Keratinocyte (primary cell): ENCODE measurements at regions not wholly inside any gene's neighbourhood (a gene's known extent, or its start where the extent isn't known, plus 50 kb on each side); places are given as distances from the start of the nearest gene placed in this dataset.

Experiments
- DNase-seq: peaks from one replicate; pipeline ENCODE4 v3.0.0-alpha.2; 2011; ENCODE audit warnings: low read depth, missing footprints, low spot score
- FAIRE-seq: peaks from 2 replicates; lab custom pipeline; 2011; peaks lifted over from hg19 to GRCh38; lab: Jason Lieb, UNC
- H2AFZ ChIP-seq: 2 replicates; pipeline ENCODE4 v1.6.0; 2012; ENCODE audit warnings: low read length, control low read depth, inconsistent platforms; ENCODE audit not compliant: control insufficient read depth
- H3K27ac ChIP-seq: 2 replicates; pipeline ENCODE4 v1.5.1; 2011; ENCODE audit warnings: low read length; ENCODE audit not compliant: control insufficient read depth, insufficient read depth
- H3K27me3 ChIP-seq: 3 replicates; pipeline ENCODE4 v1.6.0; 2011; ENCODE audit warnings: low read length; ENCODE audit not compliant: control insufficient read depth, insufficient read depth; ENCODE audit errors: extremely low read depth
- H3K36me3 ChIP-seq, 2 experiments: 2 replicates in 1 of 2; 3 replicates in 1 of 2; pipeline ENCODE4 v1.5.1; 2011; ENCODE audit warnings: low read length in 2 of 2, mild to moderate bottlenecking in 1 of 2; ENCODE audit not compliant: control insufficient read depth in 2 of 2, insufficient read depth in 2 of 2; ENCODE audit errors: extremely low read depth in 1 of 2
- H3K4me1 ChIP-seq: 3 replicates; pipeline ENCODE4 v1.5.1; 2011; ENCODE audit warnings: low read length; ENCODE audit not compliant: control insufficient read depth, insufficient read depth; ENCODE audit errors: extremely low read depth
- H3K4me2 ChIP-seq: 3 replicates; pipeline ENCODE4 v1.6.0; 2011; ENCODE audit warnings: low read depth, low read length; ENCODE audit not compliant: control insufficient read depth, insufficient read depth; ENCODE audit errors: extremely low read depth
- H3K4me3 ChIP-seq, 3 experiments: fragments of 200-600 bp in 1 of 3; sonication (generic) in 1 of 3; 2 replicates in 2 of 3; 3 replicates in 1 of 3; pipeline ENCODE4 v1.5.1; 2011 to 2016; ENCODE audit warnings: low read length in 3 of 3, mild to moderate bottlenecking in 3 of 3, control low read depth in 2 of 3, inconsistent platforms in 1 of 3, low read depth in 1 of 3, mixed read lengths in 1 of 3, mixed run types in 1 of 3, moderate library complexity in 1 of 3; ENCODE audit not compliant: control insufficient read depth in 2 of 3, insufficient read depth in 2 of 3; ENCODE audit errors: extremely low read depth in 1 of 3
- H3K79me2 ChIP-seq: 2 replicates; pipeline ENCODE4 v1.6.0; 2012; ENCODE audit warnings: low read length; ENCODE audit not compliant: control insufficient read depth, insufficient read depth
- H3K9ac ChIP-seq: 3 replicates; pipeline ENCODE4 v1.6.0; 2011; ENCODE audit warnings: low read length; ENCODE audit not compliant: control insufficient read depth, insufficient read depth; ENCODE audit errors: extremely low read depth
- H3K9me1 ChIP-seq: 3 replicates; pipeline ENCODE4 v1.6.0; 2011; ENCODE audit warnings: low read length; ENCODE audit not compliant: control insufficient read depth, insufficient read depth; ENCODE audit errors: extremely low read depth
- H3K9me3 ChIP-seq: 2 replicates; pipeline ENCODE4 v1.5.1; 2012; ENCODE audit warnings: low read depth, low read length; ENCODE audit not compliant: control insufficient read depth
- H4K20me1 ChIP-seq: 3 replicates; pipeline ENCODE4 v1.6.0; 2011; ENCODE audit warnings: low read length; ENCODE audit not compliant: control insufficient read depth, insufficient read depth; ENCODE audit errors: extremely low read depth
- EZH2 ChIP-seq: IDR thresholded peaks from one replicate; pipeline ENCODE4 v1.6.1; 2012; ENCODE audit warnings: inconsistent platforms, mild to moderate bottlenecking, low read length, moderate library complexity
- dilution Hi-C: fragments of 300-500 bp; cut with MboI; formaldehyde crosslinking; loops from one replicate; pipeline ENCODE4 v1.7.0; 2020; ENCODE audit warnings: low sequenced_read_pairs; ENCODE audit not compliant: extremely low pct_ligation_motif_present
- TF ChIP-seq, protein P1 (sequence below), 3 experiments: IDR thresholded peaks in 1 of 3; conservative IDR thresholded peaks in 1 of 3; optimal IDR thresholded peaks in 1 of 3; 2 replicates in 2 of 3; 3 replicates in 1 of 3; pipeline versions ENCODE3 to v1.5.1; 2011; ENCODE audit warnings: low read length in 3 of 3, mild to moderate bottlenecking in 3 of 3, moderate library complexity in 2 of 3, control low read depth in 1 of 3, inconsistent platforms in 1 of 3; ENCODE audit not compliant: insufficient read depth in 2 of 3; ENCODE audit errors: extremely low read depth in 1 of 3

DNA sequence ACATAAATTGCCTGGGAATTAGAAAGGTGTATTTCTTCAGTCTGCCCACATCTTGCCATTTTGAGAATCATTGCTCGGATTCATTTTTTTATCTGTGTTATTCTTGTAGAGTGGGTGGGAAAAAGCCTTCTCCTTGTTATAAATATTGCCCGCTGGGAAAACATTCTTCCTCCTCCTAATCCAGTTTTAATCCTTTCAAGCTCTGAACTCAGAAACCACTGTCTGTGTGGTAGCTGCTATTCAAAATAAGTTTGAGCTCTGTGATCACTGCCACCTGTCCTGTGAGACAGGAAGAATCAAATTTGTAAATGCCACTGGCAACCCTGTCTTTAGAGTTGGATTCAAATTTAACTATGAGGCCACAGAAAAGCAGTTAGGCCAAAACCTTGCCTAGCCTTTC lies 1875.2 kb upstream of the PIK3C3 start:
- H3K4me3 ChIP-seq, result no peak overlapping the region
- no peaks in the 10 kb centered on the region for H3K27me3 ChIP-seq
- no peak for DNase-seq
- H3K9me1 ChIP-seq, result no peaks in the 10 kb centered on the region
- no peak overlapping the region for H3K27ac ChIP-seq
- no peaks in the 10 kb centered on the region for H3K79me2 ChIP-seq
- TF ChIP-seq, protein P1, sequence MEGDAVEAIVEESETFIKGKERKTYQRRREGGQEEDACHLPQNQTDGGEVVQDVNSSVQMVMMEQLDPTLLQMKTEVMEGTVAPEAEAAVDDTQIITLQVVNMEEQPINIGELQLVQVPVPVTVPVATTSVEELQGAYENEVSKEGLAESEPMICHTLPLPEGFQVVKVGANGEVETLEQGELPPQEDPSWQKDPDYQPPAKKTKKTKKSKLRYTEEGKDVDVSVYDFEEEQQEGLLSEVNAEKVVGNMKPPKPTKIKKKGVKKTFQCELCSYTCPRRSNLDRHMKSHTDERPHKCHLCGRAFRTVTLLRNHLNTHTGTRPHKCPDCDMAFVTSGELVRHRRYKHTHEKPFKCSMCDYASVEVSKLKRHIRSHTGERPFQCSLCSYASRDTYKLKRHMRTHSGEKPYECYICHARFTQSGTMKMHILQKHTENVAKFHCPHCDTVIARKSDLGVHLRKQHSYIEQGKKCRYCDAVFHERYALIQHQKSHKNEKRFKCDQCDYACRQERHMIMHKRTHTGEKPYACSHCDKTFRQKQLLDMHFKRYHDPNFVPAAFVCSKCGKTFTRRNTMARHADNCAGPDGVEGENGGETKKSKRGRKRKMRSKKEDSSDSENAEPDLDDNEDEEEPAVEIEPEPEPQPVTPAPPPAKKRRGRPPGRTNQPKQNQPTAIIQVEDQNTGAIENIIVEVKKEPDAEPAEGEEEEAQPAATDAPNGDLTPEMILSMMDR (optimal IDR thresholded peaks at IDR 0.05 in 1 of 3, IDR thresholded peaks at IDR 0.05 in 1 of 3, conservative IDR thresholded peaks at IDR 0.05 in 1 of 3; ENCODE audit: extremely low read depth in 1 of 3, insufficient read depth in 2 of 3, low read length in 3 of 3), result no peak
- no peak for TF ChIP-seq EZH2
- no peaks in the 10 kb centered on the region for H3K36me3 ChIP-seq
- H3K9ac ChIP-seq, result no peak overlapping the region
- no peak for FAIRE-seq
- no peaks in the 10 kb centered on the region for H4K20me1 ChIP-seq
- no peaks in the 10 kb centered on the region for H3K4me1 ChIP-seq
- H2AFZ ChIP-seq, result no peak overlapping the region
- no peak overlapping the region for H3K4me2 ChIP-seq
- dilution Hi-C loops, result no loop called here
- no peaks in the 10 kb centered on the region for H3K9me3 ChIP-seq

GRCh38 chr18:40075616-40076015 lies 1879.4 kb upstream of the PIK3C3 start:
- Histone ChIP-seq H3K4me1 (no peaks in the 10 kb centered on the region), H3K4me3 (no peak overlapping the region), H3K4me2 (no peak overlapping the region), H4K20me1 (no peaks in the 10 kb centered on the region), H3K9me3 (no peaks in the 10 kb centered on the region), H3K27ac (no peak overlapping the region), H3K27me3 (no peaks in the 10 kb centered on the region), H3K79me2 (no peaks in the 10 kb centered on the region), H3K36me3 (no peaks in the 10 kb centered on the region), H2AFZ (no peak overlapping the region), H3K9ac (no peak overlapping the region), H3K9me1 (no peaks in the 10 kb centered on the region)
- TF ChIP-seq, protein P1 (optimal IDR thresholded peaks at IDR 0.05 in 1 of 3, IDR thresholded peaks at IDR 0.05 in 1 of 3, conservative IDR thresholded peaks at IDR 0.05 in 1 of 3; ENCODE audit: extremely low read depth in 1 of 3, insufficient read depth in 2 of 3, low read length in 3 of 3), result no peak
- TF ChIP-seq EZH2, result no peak
- FAIRE-seq (no peak), DNase-seq (no peak)
- dilution Hi-C loops, result no loop called here
